GM21528 (cell line): ENCODE measurements at regions not wholly inside any gene's neighbourhood (a gene's known extent, or its start where the extent isn't known, plus 50 kb on each side); places are given as distances from the start of the nearest gene placed in this dataset.
"Not testable (repeated sequence)": the region's sequence is repeated elsewhere in the genome, so short reads cannot be mapped to it uniquely, and the experiment has no call there.

Experiments used
- ATAC-seq: cut with Tn5 transposase; IDR thresholded peaks from one replicate; pipeline ENCODE4 v1.9.1; 2021; ENCODE audit warnings: mild to moderate bottlenecking, moderate library complexity; ENCODE audit not compliant: unreplicated experiment, low FRiP score

DNA sequence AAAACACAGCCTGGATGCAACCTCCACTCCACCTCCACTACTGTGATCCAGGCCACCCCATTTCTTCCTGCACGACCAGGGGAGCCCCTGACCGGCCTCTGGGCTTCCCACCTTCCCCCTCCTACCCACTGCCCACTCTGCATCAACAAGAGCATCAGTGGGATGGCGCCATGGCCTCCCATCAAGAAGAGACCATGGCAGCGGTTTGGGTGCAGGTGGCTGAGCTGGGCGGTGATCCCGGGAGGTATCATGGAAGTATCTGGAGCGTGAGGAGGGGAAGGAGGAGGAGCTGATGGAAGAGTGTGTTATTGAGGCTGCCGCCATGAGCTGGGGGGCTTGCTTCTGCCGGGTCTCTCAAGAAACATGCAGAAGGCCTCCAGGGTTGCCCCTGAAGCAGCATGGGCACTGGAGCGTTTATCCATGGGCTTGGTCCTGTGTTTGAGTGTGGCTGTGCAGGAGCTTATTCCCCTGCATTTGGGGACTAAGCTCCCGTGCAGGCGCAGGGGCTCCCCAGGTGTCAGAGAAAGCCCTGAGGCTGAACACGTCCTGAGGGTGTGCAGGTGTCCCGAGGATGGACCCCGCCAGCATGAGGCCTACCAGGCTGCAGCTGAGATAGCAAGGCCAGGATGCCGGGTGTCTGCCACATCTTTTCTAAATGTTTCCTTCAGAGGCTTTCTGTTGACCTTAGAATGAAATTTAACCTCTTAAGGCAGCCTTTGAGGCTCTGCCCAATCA, 99.2 kb upstream of the PCBD1 start:
- no peak for ATAC-seq

DNA sequence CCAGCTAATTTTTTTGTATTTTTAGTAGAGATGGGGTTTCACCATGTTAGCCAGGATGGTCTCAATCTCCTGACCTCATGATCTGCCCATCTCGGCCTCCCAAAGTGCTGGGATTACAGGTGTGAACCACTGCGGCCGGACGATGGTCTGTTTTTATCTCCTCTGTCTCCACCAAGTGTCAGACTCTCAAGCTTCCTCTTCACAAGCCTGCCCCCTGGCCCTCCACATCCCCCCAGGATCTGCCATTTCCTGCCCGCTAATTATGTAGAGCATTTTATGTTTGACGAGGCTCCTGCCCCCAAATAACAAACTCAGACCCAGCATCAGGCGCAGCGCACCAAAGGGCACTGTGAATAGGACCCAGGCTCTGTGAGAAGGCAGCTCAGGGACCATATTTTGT, 101.8 kb upstream of the PCBD1 start:
- ATAC-seq = not testable (repeated sequence)

DNA sequence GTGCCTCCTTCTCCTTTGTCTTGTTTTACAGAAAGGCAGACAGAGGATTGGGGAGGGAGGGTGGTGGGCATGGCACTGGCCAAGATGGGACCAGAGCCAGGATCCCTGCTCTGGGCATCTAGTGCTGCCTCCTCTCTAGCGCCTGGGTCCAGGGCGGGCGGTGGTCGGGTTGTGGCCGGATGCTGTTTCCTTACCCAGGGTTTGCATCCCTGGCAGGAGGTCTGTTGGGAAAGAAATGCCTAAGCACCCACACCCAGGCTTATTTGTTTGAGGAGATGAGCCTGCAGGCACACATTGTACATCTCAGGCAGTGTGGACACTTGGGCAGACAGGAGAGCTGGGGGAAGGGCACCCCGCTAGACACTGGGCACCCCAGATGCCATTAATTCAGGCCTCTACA, 102.3 kb upstream of the PCBD1 start:
- no peak for ATAC-seq

DNA sequence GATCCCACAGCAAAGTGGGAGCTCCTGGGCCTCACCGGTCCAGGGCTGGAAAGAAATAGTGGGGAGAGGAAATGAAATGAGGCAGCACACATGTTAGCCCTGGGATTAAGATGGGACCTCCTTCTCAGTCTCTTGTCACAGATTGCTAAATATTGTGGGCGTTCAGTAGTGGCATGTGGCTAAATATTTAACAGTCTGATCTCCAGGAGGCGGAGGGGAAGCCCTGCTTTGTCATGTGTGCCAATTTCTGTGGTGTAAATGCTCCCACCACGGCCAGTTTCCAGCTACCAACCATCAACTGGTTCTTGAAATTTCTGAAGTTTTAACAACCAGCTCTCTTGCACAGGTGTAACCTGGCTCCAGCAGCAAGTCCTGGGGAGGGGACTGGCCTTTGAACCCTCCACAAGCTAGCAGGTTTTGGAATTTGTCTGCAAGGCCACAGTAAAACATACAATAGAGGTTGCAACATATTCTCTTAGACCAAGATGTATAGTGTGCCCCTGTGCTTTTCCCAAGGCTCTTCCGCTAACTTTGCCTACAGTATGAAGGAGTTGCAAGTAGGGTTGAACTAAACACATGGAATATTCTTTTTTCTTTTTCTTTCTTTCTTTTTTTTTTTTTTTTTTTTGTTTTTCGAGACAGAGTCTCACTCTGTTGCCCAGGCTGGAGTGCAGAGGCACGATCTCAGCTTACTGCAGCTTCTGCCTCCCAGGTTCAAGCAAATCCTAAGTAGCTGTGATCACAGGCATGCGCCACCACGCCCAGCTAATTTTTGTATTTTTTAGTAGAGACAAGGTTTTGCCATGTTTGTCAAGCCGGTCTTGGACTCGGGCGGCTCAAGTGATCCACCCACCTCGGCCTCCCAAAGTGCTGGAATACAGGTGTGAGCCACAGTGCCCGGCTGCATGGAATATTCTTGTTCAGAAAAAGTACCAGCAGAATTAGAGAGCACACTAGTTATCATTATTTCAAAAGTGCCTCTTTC, 103.1 kb upstream of the PCBD1 start:
- no peak for ATAC-seq

DNA sequence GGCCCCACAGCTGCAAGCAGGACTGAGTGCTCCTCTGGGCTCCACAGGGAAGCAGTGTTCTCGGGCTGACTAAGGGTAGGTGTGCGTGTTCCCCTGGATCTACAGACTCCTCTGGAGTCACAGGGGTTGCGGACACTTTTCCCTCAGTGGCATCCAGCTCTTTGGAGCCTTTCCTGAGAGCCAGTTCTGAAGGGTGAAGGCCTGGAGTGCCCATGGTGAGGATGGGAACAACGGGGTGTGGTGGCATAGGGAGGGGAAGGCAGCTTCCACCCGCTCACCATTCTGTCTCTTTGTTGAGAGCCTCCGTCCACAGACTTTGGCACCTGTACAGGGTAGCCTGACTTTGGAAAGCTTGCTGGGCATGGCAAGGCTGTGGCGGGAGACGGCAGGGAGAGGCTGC, 104.1 kb upstream of the PCBD1 start:
- ATAC-seq = no peak

DNA sequence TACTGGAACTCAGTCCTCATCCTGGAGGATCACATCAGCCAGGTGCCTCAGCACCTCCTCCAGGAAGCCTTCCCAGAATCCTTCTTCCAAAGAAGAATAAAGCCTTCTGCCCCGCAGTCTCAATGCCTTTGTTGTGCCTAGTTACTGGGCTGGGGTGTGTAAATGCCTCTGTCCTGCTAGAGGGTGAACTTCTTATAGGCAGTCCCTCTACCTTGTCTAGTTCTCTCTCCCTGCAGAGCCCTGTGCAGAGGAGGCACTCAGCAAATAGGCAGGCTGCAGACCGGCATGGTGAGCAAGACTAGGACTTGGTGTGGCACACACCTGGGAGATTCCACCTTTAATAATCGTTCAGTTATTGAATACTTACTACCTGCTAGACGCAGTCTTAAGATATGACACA, 104.7 kb upstream of the PCBD1 start:
- no peak for ATAC-seq

DNA sequence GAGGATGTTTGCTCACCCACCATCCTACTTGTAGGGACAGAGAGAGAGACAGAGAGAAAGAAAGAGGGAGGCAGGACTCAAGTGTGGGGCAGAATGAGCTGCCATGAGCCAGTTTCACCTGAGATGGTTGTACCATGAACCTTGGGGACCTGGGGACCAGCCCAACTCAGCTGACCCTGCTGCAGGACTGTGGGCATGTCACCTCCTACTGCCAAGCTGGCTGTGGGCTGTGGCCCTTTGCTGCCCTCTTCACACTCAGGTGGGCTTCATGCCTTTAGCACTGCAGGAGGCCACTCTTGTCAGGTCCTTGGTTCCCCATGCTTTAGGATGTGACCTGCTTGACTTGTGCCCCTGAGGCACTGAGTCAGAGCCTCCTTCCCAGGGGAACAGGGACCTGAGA, 108.2 kb upstream of the PCBD1 start:
- no peak for ATAC-seq

DNA sequence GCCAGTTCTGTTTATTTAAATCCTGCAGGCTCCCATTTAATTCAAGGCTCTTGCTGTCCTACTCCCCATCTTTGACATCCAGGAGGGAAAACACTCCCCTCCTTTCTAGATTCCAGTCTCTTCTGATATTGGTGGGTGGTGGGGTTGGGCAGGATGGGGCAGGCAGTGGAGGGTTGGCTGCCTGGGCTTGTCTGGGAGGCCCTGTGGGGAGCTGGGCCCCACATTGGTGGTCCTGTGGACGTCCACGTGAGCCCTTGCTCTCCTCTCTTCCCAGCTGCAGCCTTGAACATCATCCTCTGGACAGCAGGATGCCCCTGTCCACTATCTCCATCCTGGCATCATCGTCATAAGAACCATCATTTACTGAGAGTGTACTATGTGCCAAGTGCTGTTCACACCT, 108.9 kb upstream of the PCBD1 start:
- no peak for ATAC-seq

DNA sequence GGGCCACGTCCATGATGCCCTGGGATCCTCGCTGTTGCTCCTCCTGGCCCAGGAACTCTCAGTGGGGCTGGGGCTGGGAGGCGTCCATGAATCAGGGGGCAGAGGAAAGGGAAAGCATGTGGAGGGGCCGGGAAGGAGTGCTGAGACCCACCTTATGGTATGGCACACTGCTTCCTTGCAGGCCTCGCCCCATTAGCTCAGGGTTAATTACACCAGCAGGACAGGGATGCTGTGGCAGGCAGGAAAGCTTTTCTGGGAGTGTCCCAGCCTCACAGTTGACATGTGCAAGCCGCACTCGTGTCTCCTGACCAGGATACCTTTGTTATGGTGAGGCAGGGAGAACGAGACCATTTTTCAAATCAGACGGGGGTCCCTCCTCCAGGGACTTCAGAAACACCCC, 109.7 kb upstream of the PCBD1 start:
- no peak for ATAC-seq

DNA sequence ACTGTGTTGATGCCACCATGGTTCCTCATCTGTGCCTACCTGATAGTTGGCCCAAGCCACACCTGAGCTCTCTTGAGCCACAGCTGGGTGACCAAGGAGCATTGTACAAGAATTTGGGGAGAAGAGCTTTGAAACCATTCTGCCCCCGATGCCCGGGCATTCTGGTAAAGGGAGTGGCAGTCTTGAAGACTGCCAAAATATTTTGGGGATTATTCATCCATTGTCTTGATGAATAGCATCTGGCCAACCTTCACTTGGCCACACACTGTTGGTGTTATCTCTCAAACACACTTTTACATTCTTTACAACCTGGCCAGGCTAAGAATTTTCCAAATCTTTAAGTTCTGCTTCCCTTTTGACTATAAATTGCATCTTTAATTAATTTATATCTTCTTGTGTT, 113.1 kb upstream of the PCBD1 start:
- no peak for ATAC-seq

DNA sequence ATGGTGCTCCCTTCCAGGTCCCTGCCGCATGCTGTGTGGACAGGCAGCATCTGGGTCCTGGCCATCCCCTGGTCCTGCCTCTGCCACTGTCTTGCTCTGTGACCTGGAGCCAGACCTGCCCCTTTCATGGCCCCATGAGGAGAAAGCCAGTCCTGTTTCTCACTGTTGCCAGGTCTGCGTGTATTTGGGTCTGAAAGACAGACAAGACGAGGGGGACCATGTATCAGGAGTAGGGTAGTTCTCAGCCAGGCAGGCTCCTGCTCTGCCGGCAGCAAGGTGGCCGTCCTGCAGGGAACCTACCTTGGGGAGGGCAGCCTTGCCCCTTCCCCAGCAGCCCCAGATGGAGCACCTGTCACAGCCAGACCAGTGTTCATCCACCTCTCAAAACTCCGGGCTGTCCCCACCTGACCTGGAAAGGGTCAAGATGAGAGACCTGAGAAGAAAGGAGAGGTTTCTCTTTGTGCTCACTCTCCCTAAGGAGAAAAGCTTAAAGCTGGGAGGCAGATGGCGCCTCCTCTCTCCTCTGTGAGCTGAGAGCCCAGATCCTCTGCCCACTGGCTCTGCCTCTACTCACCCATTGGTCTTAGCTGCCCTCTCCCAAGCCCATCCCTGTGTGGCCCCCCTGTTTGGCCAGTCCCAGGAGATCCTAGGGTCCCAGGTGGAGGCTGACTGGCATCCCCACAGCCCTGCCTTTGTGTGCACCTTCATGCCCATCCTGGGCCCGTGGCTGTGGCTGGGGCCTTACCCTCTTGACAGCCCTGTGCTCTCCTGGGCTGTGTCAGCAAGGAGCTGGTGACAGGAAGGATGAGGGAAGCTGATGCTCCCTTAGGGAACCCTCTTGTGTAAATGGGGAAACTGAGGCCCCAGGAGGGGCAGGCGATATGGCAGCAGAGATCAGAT, 116.1 kb upstream of the PCBD1 start:
- no peak for ATAC-seq

DNA sequence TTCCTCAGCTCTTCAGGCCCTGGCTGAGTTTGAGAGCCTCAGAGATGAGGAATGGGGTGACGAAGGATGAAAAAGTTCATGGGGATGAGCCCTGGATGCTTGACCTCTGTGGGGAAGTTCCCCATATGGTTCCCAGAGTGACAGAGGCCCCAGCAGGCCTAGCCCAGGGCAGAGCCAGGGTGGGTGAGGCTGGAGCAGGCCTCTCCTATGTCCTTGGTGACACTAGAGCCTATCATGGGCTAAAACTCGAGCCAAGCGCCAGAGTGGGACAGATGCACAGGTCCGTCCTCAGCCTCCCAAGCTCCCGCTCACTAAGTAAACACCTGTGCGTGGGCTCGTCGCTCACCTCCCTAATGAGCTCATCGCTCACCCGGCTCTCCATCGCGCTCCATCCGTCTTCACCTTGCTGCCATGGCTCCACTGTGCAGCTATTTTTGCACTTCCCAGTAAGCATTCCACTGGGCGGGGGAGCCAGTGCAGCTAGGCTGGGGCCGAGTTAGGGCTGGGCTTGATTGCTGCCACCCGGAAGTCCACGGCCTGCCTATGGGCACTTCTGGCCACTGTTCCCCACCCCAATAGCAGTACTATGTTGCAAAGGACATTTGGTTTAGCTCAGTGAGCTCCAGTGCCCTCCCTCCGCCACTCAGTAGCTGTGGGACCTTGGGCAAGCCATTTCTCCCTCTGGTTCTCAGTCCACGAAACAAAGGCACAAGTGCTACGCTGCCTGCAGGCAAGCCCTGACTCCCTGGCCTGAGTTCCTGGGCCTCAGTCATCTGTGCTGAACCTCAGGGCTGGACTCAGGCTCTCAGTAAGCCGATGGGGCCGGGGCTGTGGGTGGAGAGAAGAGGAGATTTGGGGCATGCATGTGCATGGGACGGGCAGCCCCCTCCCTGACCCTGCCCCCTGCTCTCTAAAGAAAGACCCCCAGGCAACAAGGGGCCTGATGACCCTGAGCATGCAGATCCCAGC, 117.3 kb upstream of the PCBD1 start:
- no peak for ATAC-seq

DNA sequence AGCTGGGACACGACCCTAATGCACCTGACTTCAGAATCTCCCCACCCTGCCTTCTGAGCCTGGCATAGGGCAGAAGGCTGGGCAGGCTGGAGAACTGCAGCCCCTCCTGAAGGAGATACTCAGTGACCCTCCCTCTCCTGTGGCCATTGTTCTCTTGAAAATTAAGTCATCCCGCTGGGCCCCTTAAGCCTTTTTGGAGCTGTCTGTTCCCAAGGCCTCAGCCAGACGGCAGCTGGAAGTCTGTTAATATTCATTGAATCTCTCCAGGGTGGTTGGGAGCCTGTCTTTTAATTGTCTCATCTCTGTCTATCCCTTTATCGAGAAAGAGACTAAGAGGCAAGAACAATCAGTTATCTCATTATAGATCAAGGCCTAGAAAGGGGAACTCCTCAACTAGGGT, 118.1 kb upstream of the PCBD1 start:
- no peak for ATAC-seq

DNA sequence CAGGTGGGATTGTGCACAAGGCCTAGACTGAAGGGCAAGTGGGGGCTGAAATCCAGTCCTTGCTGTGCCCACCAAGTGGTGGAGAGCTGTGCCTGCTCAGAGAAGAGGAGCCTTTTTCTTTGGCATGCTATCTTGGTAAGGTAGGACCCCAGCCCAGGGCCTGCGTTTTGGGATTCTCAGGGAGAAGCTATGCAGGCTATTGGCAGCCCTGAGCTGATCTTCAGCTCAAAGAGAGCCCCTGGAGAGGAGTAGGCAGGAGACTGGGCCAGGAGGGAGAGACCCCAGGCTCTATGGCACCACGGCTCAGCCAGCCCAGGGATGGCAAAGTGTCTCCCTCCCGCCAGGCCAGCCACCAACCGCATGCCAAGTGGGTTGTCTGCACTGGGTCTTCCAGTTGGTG, 119.2 kb upstream of the PCBD1 start:
- ATAC-seq = no peak

DNA sequence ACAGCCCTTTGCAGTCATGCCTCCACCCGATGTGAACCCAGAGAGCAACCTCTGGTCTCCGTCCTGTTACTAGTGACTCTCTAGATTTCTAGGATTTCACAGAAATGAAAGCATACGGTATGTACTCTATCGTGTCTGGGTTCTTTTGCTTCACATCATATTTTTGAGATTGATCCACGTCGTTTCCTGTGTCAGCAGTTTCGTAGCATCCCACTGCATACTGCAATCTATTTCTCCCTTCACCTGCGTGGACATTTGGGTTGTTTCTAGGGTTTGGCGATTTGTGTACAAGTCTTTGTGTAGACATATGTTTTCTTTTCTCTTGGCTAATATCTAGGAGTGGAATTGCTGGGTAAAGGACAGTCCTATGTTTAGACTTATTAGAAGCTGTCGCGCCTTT, 119.8 kb upstream of the PCBD1 start:
- ATAC-seq = no peak

DNA sequence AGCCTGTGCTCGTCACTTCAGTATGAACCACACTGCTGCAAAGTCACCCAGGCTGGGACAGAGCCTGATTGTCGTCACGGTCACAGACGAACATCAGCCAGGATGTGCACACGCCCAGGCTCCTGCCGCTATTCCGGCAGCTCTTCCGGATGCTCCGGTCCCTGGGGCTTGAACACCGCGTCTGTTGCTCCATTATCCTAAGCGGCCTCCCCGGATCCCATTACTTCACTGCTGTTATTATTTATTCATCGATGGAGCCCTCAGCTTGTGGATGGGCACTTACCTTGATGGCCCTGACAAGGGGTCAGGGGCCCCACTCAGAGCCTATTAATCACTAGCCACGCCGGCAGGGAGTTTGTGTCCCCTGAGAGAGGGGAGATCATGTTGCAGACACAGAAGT, 120.8 kb upstream of the PCBD1 start:
- no peak for ATAC-seq

DNA sequence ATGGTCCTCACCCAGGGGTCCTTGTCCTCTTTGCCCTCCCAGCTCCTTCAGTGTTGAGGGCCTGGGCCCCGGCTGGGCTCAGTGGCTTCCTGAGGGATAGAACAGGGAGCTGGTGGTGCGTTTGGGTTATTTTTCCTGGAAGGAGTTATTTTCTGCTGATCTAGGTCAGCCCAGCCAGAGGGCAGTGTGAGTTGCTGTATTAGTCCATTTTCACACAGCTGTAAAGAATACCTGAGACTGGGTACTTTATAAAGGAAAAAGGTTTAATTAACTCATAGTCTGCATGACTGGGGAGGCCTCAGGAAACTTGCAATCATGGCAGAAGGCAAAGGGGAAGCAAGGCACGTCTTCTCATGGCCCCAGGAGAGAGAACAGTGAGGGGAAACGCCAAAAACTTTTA, 122.4 kb upstream of the PCBD1 start:
- no peak for ATAC-seq

DNA sequence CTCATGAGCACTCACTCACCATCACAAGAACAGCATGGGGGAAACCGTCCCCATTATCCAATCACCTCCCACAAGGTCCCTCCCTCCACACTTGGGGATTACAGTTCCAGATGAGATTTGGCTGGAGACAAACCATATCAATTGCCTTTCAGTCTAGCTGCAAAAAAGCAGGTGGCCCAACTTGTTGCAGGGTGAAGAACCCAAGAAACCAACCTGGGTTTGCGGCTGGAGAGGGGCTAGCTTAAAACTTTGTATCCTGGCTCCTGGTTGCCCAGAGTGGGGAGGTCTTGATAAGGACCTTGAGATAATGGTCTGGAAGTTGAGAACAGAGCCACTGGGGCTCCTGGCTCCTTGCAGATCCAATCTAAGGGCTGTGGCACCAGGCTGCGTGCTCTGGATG, 122.8 kb upstream of the PCBD1 start:
- no peak for ATAC-seq

DNA sequence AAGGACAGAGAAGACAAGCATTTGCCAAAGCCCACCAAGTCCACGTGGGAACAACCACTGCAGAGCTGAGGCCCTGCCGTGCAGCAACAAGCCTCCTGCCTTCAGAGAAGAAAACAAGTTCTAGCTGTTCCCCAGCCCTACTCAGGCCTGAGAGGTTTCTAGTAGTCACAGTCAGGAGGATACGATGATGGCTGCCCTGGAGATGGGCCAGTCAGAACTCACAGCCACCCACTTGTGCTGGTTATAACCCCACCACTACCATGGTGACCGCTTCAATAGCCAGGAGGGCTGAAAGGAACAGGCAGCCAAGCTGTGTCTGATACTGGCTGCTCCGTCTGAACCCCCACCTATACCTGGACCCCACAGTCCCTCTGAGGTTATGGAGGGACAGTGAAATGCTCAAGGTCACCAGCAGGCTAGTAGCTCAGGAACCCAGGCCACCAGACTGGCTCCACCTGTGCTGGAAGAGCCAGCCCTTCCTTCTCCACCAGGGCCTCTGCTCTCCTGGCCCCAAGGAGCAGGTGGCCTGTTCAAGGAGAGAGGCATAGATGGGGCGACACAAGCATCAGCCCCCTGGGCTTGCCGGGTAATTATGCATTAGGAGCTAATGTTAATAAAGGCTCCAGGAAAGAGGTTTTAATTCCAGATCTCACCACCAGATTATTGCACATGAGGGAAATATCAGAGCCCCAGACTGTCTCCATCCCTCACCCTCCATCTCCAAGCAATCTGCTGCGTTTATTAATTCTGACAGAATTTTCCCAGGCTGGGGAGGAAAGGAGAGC, 125.8 kb upstream of the PCBD1 start:
- ATAC-seq = no peak
